ENCODE measurements at regions not wholly inside any gene's neighbourhood (a gene's known extent, or its start where the extent isn't known, plus 50 kb on each side); places are given as distances from the start of the nearest gene placed in this dataset.
"Not testable (repeated sequence)": the region's sequence is repeated elsewhere in the genome, so short reads cannot be mapped to it uniquely, and the experiment has no call there.

GRCh38 chr7:131808736-131809135 lies 252.3 kb upstream of the PODXL start:
- 73 to 82% methylated on average over 2 of the region's 2 CpGs for WGBS, 2 donors
- intact Hi-C loops (cut with DNase I), result no loop called here
- H3K4me3 ChIP-seq, result no peak overlapping the region
- H3K27me3 ChIP-seq, result no peaks in the 10 kb centered on the region
- DNase-seq (no peak), ATAC-seq (no peak)
- no peaks in the 10 kb centered on the region for H3K9me3 ChIP-seq
- no peaks in the 10 kb centered on the region for H3K36me3 ChIP-seq (replicated peaks in 1 of 2; ENCODE audit: insufficient read depth in 1 of 2, low read depth in 2 of 2)
- TF ChIP-seq POLR2A (IDR thresholded peaks at IDR 0.05) (no peak), CTCF (IDR thresholded peaks at IDR 0.05) (no peak)
- H3K27ac ChIP-seq, result no peak overlapping the region
- H3K4me1 ChIP-seq, result no peaks in the 10 kb centered on the region

GRCh38 chr7:131808156-131808555 lies 251.7 kb upstream of the PODXL start:
- intact Hi-C loops (cut with DNase I); H3K36me3 ChIP-seq (replicated peaks in 1 of 2; ENCODE audit: insufficient read depth in 1 of 2, low read depth in 2 of 2); H3K27ac ChIP-seq; H3K4me3 ChIP-seq; H3K27me3 ChIP-seq; H3K4me1 ChIP-seq; ATAC-seq; H3K9me3 ChIP-seq; DNase-seq: not testable (repeated sequence)
- 90% methylated on average over 8 of the region's 8 CpGs for WGBS, 2 donors

GRCh38 chr7:131803816-131804215 lies 247.4 kb upstream of the PODXL start:
- TF ChIP-seq POLR2A (IDR thresholded peaks at IDR 0.05) (no peak), CTCF (IDR thresholded peaks at IDR 0.05) (no peak)
- Histone ChIP-seq H3K4me3 (no peak overlapping the region), H3K4me1 (no peaks in the 10 kb centered on the region), H3K9me3 (no peaks in the 10 kb centered on the region), H3K27ac (no peak overlapping the region), H3K27me3 (no peaks in the 10 kb centered on the region), H3K36me3 (replicated peaks in 1 of 2; ENCODE audit: insufficient read depth in 1 of 2, low read depth in 2 of 2) (no peaks in the 10 kb centered on the region)
- intact Hi-C loops (cut with DNase I), result no loop called here
- no peak for ATAC-seq
- WGBS, 2 donors, result 59 to 65% methylated on average over 7 of the region's 7 CpGs
- DNase-seq, result no peak

GRCh38 chr7:131802195-131802864 lies 245.9 kb upstream of the PODXL start:
- Histone ChIP-seq H3K9me3 (no peaks in the 10 kb centered on the region), H3K4me3 (no peak overlapping the region), H3K36me3 (replicated peaks in 1 of 2; ENCODE audit: insufficient read depth in 1 of 2, low read depth in 2 of 2) (no peaks in the 10 kb centered on the region), H3K4me1 (no peaks in the 10 kb centered on the region), H3K27ac (no peak overlapping the region), H3K27me3 (no peaks in the 10 kb centered on the region)
- intact Hi-C loops (cut with DNase I), result no loop called here
- DNase-seq (no peak), ATAC-seq (no peak)
- 67 to 76% methylated on average over 9 of the region's 9 CpGs for WGBS, 2 donors
- TF ChIP-seq POLR2A (IDR thresholded peaks at IDR 0.05), result no peak
- no peak for TF ChIP-seq CTCF (IDR thresholded peaks at IDR 0.05)

GRCh38 chr7:131800531-131800930 lies 244.1 kb upstream of the PODXL start:
- Histone ChIP-seq H3K9me3 (no peaks in the 10 kb centered on the region), H3K4me1 (no peaks in the 10 kb centered on the region), H3K4me3 (no peak overlapping the region), H3K36me3 (replicated peaks in 1 of 2; ENCODE audit: insufficient read depth in 1 of 2, low read depth in 2 of 2) (no peaks in the 10 kb centered on the region), H3K27ac (no peak overlapping the region), H3K27me3 (no peaks in the 10 kb centered on the region)
- DNase-seq (no peak), ATAC-seq (no peak)
- intact Hi-C loops (cut with DNase I), result no loop called here
- 53 to 75% methylated on average over 1 of the region's 1 CpG for WGBS, 2 donors
- TF ChIP-seq CTCF (IDR thresholded peaks at IDR 0.05), result no peak
- TF ChIP-seq POLR2A (IDR thresholded peaks at IDR 0.05), result no peak

Measured in body of pancreas (tissue), 4 donors.